ENCODE measurements at regions not wholly inside any gene's neighbourhood (a gene's known extent, or its start where the extent isn't known, plus 50 kb on each side); places are given as distances from the start of the nearest gene placed in this dataset.

- no peaks in the 10 kb centered on the region for H4K20me1 ChIP-seq
- H3K36me3 ChIP-seq: no peaks in the 10 kb centered on the region
- H3K4me3 ChIP-seq: no peak overlapping the region
- H3K4me2 ChIP-seq: no peak overlapping the region
- TF ChIP-seq Cebpa-rat (IDR thresholded peaks at IDR 0.05): no peak
- H3K27ac ChIP-seq: no peak overlapping the region
- no peaks in the 10 kb centered on the region for H3K4me1 ChIP-seq
- H3K9ac ChIP-seq: no peak overlapping the region
- no peaks in the 10 kb centered on the region for H3K27me3 ChIP-seq
- H3K9me3 ChIP-seq (replicated peaks in 1 of 11): no peaks in the 10 kb centered on the region
These were observed 987.2 kb downstream of the PDHA2 start for GRCh38 chr4:96827086-96827485.

DNA sequence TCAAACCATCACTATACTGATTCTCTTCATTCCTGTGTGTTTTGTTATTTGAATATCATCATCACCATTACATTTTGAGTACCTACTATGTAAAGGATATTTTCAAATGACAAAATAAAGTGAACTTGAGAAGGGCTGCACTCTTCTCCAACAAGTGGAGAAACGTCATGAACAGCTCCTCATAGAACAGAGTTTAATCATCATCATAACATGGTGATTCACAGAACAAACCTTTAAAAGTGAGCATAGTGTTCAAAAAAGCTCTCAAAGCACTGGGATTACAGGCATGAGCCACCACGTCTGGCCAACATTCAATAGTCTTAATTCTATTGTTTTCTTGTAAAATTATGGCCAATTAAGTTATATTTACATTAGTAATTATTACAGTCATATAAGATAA is 993.9 kb downstream of the PDHA2 start:
- H3K27ac ChIP-seq: no peak overlapping the region
- no peak overlapping the region for H3K4me2 ChIP-seq
- H4K20me1 ChIP-seq: no peaks in the 10 kb centered on the region
- no peak for TF ChIP-seq Cebpa-rat (IDR thresholded peaks at IDR 0.05)
- H3K36me3 ChIP-seq: no peaks in the 10 kb centered on the region
- no peaks in the 10 kb centered on the region for H3K4me1 ChIP-seq
- H3K9me3 ChIP-seq (replicated peaks in 1 of 11): no peaks in the 10 kb centered on the region
- no peak overlapping the region for H3K9ac ChIP-seq
- H3K4me3 ChIP-seq: no peak overlapping the region
- H3K27me3 ChIP-seq: no peaks in the 10 kb centered on the region

DNA sequence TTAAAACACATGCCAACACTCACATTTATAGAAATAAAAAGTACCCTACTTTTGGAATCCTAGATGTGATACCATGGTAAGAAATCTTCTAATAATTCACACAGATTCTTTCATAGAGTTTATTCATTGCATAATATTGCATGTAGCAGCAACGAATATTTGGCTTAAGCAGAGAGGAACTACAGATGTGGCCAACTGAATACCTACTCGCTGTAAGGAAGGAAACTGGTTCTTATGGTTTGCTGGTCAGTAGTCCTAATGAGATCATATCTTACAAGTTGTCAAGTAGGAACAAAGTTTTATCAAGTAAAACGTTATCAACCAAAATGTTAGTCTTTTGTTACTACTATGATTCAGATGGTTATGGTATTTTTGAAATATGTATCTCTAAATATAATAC is 996.1 kb downstream of the PDHA2 start:
- Histone ChIP-seq H3K9ac (no peak overlapping the region), H4K20me1 (no peaks in the 10 kb centered on the region), H3K4me1 (no peaks in the 10 kb centered on the region), H3K9me3 (replicated peaks in 1 of 11) (no peaks in the 10 kb centered on the region), H3K36me3 (no peaks in the 10 kb centered on the region), H3K4me3 (no peak overlapping the region), H3K4me2 (no peak overlapping the region), H3K27ac (no peak overlapping the region), H3K27me3 (no peaks in the 10 kb centered on the region)
- TF ChIP-seq Cebpa-rat (IDR thresholded peaks at IDR 0.05): no peak

- no peak for TF ChIP-seq Cebpa-rat (IDR thresholded peaks at IDR 0.05)
These were observed 999.5 kb downstream of the PDHA2 start for GRCh38 chr4:96839441-96839840.

DNA sequence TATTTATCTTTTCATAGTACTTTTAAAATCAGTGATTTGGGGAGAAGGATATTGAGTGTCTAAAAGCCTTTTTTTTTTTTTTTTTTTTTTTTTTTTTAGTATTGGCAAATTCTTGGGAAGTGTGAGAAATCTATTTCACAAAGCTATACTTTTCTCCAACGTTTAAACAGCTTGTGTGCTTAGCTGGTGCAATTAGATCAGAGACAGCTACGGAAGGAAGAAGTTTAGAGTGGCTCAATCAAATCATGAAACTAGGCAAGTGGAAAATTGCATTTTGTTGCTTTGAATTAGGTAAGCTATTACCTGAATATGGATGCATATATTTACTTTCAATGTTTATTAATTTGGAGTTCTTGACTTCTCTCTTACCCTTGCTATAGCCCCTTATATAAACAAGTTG is 1001.9 kb downstream of the PDHA2 start:
- H4K20me1 ChIP-seq: no peaks in the 10 kb centered on the region
- no peak overlapping the region for H3K4me3 ChIP-seq
- no peak overlapping the region for H3K9ac ChIP-seq
- H3K36me3 ChIP-seq: no peaks in the 10 kb centered on the region
- no peak overlapping the region for H3K4me2 ChIP-seq
- H3K27ac ChIP-seq: no peak overlapping the region
- H3K4me1 ChIP-seq: no peaks in the 10 kb centered on the region
- no peak for TF ChIP-seq Cebpa-rat (IDR thresholded peaks at IDR 0.05)
- no peaks in the 10 kb centered on the region for H3K9me3 ChIP-seq (replicated peaks in 1 of 11)
- H3K27me3 ChIP-seq: no peaks in the 10 kb centered on the region

More at GRCh38 chr4:96839441-96839840, 999.5 kb downstream of the PDHA2 start:
- Histone ChIP-seq H3K4me3 (no peak overlapping the region), H3K9ac (no peak overlapping the region), H3K4me2 (no peak overlapping the region), H3K36me3 (no peaks in the 10 kb centered on the region), H3K27ac (no peak overlapping the region), H3K9me3 (replicated peaks in 1 of 11) (no peaks in the 10 kb centered on the region), H4K20me1 (no peaks in the 10 kb centered on the region), H3K27me3 (no peaks in the 10 kb centered on the region), H3K4me1 (no peaks in the 10 kb centered on the region)

- Histone ChIP-seq H3K4me1 (no peaks in the 10 kb centered on the region), H3K27me3 (no peaks in the 10 kb centered on the region), H3K27ac (no peak overlapping the region), H4K20me1 (no peaks in the 10 kb centered on the region), H3K4me2 (no peak overlapping the region), H3K4me3 (no peak overlapping the region), H3K9ac (no peak overlapping the region), H3K9me3 (replicated peaks in 1 of 11) (no peaks in the 10 kb centered on the region), H3K36me3 (no peaks in the 10 kb centered on the region)
- no peak for TF ChIP-seq Cebpa-rat (IDR thresholded peaks at IDR 0.05)
These were observed 1005.1 kb downstream of the PDHA2 start for GRCh38 chr4:96844858-96845490.

GRCh38 chr4:96845819-96846218 is 1005.9 kb downstream of the PDHA2 start:
- Histone ChIP-seq H3K36me3 (no peaks in the 10 kb centered on the region), H3K9ac (no peak overlapping the region), H3K4me1 (no peaks in the 10 kb centered on the region), H3K4me2 (no peak overlapping the region), H3K27ac (no peak overlapping the region), H4K20me1 (no peaks in the 10 kb centered on the region), H3K4me3 (no peak overlapping the region), H3K9me3 (replicated peaks in 1 of 11) (no peaks in the 10 kb centered on the region), H3K27me3 (no peaks in the 10 kb centered on the region)
- TF ChIP-seq Cebpa-rat (IDR thresholded peaks at IDR 0.05): no peak

DNA sequence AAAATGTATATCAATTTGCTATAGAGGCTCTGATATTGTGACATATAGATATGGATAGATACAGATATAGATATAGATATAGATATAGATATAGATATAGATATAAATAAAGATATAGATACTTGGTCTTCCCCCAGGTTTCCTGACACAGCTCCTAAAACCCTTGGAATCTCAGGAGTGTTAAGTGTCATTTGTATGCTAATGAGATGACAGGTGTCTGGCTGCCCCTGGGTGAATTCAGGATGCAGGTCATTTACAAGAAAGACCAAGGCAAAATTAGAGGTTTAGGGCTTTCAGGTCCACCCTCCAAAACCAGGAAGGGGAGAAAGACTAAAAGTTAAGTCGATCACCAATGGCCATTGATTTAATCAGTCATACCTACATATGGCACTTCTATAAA is 1034.8 kb downstream of the PDHA2 start:
- H3K4me2 ChIP-seq: no peak overlapping the region
- no peak overlapping the region for H3K4me3 ChIP-seq
- no peak overlapping the region for H3K9ac ChIP-seq
- H3K4me1 ChIP-seq: no peaks in the 10 kb centered on the region
- H3K9me3 ChIP-seq (replicated peaks in 1 of 11): peaks cover 12 to 23% (median 15%) of the 10 kb centered on the region in 11 experiments; a peak in 21 of 22 replicates
- H3K27me3 ChIP-seq: no peaks in the 10 kb centered on the region
- H3K27ac ChIP-seq: no peak overlapping the region
- H4K20me1 ChIP-seq: no peaks in the 10 kb centered on the region
- no peak for TF ChIP-seq Cebpa-rat (IDR thresholded peaks at IDR 0.05)
- H3K36me3 ChIP-seq: no peaks in the 10 kb centered on the region; a peak in 1 of 22 replicates

- H4K20me1 ChIP-seq: no peaks in the 10 kb centered on the region
- no peaks in the 10 kb centered on the region for H3K27me3 ChIP-seq
- no peak for TF ChIP-seq Cebpa-rat (IDR thresholded peaks at IDR 0.05)
- H3K27ac ChIP-seq: no peak overlapping the region
- peaks cover 12 to 23% (median 15%) of the 10 kb centered on the region in 11 experiments; a peak in 21 of 22 replicates for H3K9me3 ChIP-seq (replicated peaks in 1 of 11)
- no peaks in the 10 kb centered on the region; a peak in 1 of 22 replicates for H3K36me3 ChIP-seq
- H3K4me1 ChIP-seq: no peaks in the 10 kb centered on the region
- H3K9ac ChIP-seq: no peak overlapping the region
- H3K4me2 ChIP-seq: no peak overlapping the region
- no peak overlapping the region for H3K4me3 ChIP-seq
These were observed 1039.6 kb downstream of the PDHA2 start for GRCh38 chr4:96879527-96879926.

DNA sequence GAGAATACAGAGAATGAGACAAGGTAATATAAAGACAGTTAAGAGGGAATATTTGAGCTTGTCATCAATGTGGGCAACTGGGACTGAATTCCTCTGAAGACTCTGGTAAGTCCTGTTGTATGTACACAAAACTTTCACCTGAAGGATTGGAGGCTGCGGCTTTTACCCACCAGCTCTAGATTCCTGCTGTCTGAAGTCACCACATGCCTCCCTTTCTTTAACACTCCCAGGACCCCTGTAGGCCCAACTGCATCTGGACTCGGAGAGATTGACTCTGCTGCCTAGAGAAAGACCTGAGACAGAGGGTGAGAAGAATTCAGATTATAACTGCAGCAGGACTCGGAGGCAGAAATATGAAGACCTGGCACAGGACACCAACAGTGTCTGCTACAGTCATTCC is 1048.0 kb downstream of the PDHA2 start:
- no peaks in the 10 kb centered on the region for H3K36me3 ChIP-seq

More for the DNA sequence above, 1048.0 kb downstream of the PDHA2 start:
- TF ChIP-seq Cebpa-rat (IDR thresholded peaks at IDR 0.05): no peak
- H3K4me1 ChIP-seq: peaks cover 0 to 2% (median 0%) of the 10 kb centered on the region in 10 experiments; a peak in 1 of 20 replicates
- H4K20me1 ChIP-seq: no peaks in the 10 kb centered on the region
- no peaks in the 10 kb centered on the region for H3K9me3 ChIP-seq (replicated peaks in 1 of 11)
- H3K27ac ChIP-seq: no peak overlapping the region
- no peak overlapping the region for H3K9ac ChIP-seq
- no peak overlapping the region for H3K4me3 ChIP-seq
- H3K27me3 ChIP-seq: no peaks in the 10 kb centered on the region
- H3K4me2 ChIP-seq: no peak overlapping the region

Data from BLaER1 treated with 17β-estradiol and CSF1 and Interleukin-3, amounts not matched to agents 10 nM and 100 nM (cell line).